ENCODE measurements at regions not wholly inside any gene's neighbourhood (a gene's known extent, or its start where the extent isn't known, plus 50 kb on each side); places are given as distances from the start of the nearest gene placed in this dataset.

- TF ChIP-seq POLR2AphosphoS5 (IDR thresholded peaks at IDR 0.05) (no peak), CTCF (IDR thresholded peaks at IDR 0.05) (no peak), EP300 (IDR thresholded peaks at IDR 0.05; ENCODE audit: low read depth) (no peak), POLR2A (IDR thresholded peaks at IDR 0.05) (no peak)
- in situ Hi-C loops (cut with MboI; ENCODE audit: low pct_ligation_motif_present in 1 of 4, low pct_unique_long_range_greater_than_20kb in 1 of 4, low sequenced_read_pairs in 3 of 4): no loop called here
- WGBS, 2 donors (ENCODE audit: low coverage in 1 of 2): 43 to 64% methylated on average over 2 to 3 of the region's 3 CpGs
These were observed 235.6 kb upstream of the NCAM1 start for GRCh38 chr11:112725636-112726035.

GRCh38 chr11:112727341-112727841 is 233.8 kb upstream of the NCAM1 start:
- no peak for TF ChIP-seq CTCF (IDR thresholded peaks at IDR 0.05)
- no peak for TF ChIP-seq POLR2AphosphoS5 (IDR thresholded peaks at IDR 0.05)
- no peak for TF ChIP-seq EP300 (IDR thresholded peaks at IDR 0.05; ENCODE audit: low read depth)
- no peak for TF ChIP-seq POLR2A (IDR thresholded peaks at IDR 0.05)
- in situ Hi-C loops (cut with MboI; ENCODE audit: low pct_ligation_motif_present in 1 of 4, low pct_unique_long_range_greater_than_20kb in 1 of 4, low sequenced_read_pairs in 3 of 4) (no loop called here), intact Hi-C loops (cut with DNase I; ENCODE audit: low total_unique reads) (no loop called here)
- Histone ChIP-seq H3K4me1 (no peaks in the 10 kb centered on the region), H3K27me3 (no peaks in the 10 kb centered on the region), H3K9me3 (no peaks in the 10 kb centered on the region), H3K27ac (no peak overlapping the region), H3K36me3 (no peaks in the 10 kb centered on the region), H3K4me3 (no peak overlapping the region)
- no peak for DNase-seq
- 27 to 43% methylated on average over 3 of the region's 3 CpGs for WGBS, 2 donors (ENCODE audit: low coverage in 1 of 2)

More at GRCh38 chr11:112725636-112726035, 235.6 kb upstream of the NCAM1 start:
- DNase-seq: no peak
- no peaks in the 10 kb centered on the region for H3K4me1 ChIP-seq
- intact Hi-C loops (cut with DNase I; ENCODE audit: low total_unique reads): no loop called here
- no peaks in the 10 kb centered on the region for H3K36me3 ChIP-seq
- H3K27ac ChIP-seq: no peak overlapping the region
- no peaks in the 10 kb centered on the region for H3K27me3 ChIP-seq
- H3K9me3 ChIP-seq: no peaks in the 10 kb centered on the region
- H3K4me3 ChIP-seq: no peak overlapping the region

GRCh38 chr11:112728288-112728687 is 232.9 kb upstream of the NCAM1 start:
- TF ChIP-seq CTCF (IDR thresholded peaks at IDR 0.05) (no peak), POLR2AphosphoS5 (IDR thresholded peaks at IDR 0.05) (no peak), EP300 (IDR thresholded peaks at IDR 0.05; ENCODE audit: low read depth) (no peak)
- H3K9me3 ChIP-seq: no peaks in the 10 kb centered on the region
- no peak overlapping the region for H3K4me3 ChIP-seq
- no peak for DNase-seq
- H3K27ac ChIP-seq: no peak overlapping the region
- WGBS, 2 donors (ENCODE audit: low coverage in 1 of 2): 67 to 85% methylated on average over 1 to 2 of the region's 2 CpGs
- H3K36me3 ChIP-seq: no peaks in the 10 kb centered on the region
- in situ Hi-C loops (cut with MboI; ENCODE audit: low pct_ligation_motif_present in 1 of 4, low pct_unique_long_range_greater_than_20kb in 1 of 4, low sequenced_read_pairs in 3 of 4) (no loop called here), intact Hi-C loops (cut with DNase I; ENCODE audit: low total_unique reads) (no loop called here)
- no peaks in the 10 kb centered on the region for H3K4me1 ChIP-seq
- no peaks in the 10 kb centered on the region for H3K27me3 ChIP-seq

- Histone ChIP-seq H3K27ac (no peak overlapping the region), H3K27me3 (no peaks in the 10 kb centered on the region), H3K4me1 (no peaks in the 10 kb centered on the region), H3K36me3 (no peaks in the 10 kb centered on the region), H3K4me3 (no peak overlapping the region), H3K9me3 (no peaks in the 10 kb centered on the region)
- DNase-seq: no peak
- WGBS, 2 donors (ENCODE audit: low coverage in 1 of 2): 30 to 74% methylated on average over 2 to 4 of the region's 4 CpGs
- no peak for TF ChIP-seq POLR2A (IDR thresholded peaks at IDR 0.05)
- no peak for TF ChIP-seq CTCF (IDR thresholded peaks at IDR 0.05)
- in situ Hi-C loops (cut with MboI; ENCODE audit: low pct_ligation_motif_present in 1 of 4, low pct_unique_long_range_greater_than_20kb in 1 of 4, low sequenced_read_pairs in 3 of 4): no loop called here
- intact Hi-C loops (cut with DNase I; ENCODE audit: low total_unique reads): no loop called here
These were observed 232.5 kb upstream of the NCAM1 start for GRCh38 chr11:112728716-112729115.

All from transverse colon (tissue), 4 donors.